SKM-1 (cell line): ENCODE measurements at regions not wholly inside any gene's neighbourhood (a gene's known extent, or its start where the extent isn't known, plus 50 kb on each side); places are given as distances from the start of the nearest gene placed in this dataset.

Experiments used
- DNase-seq: peaks from one replicate; lab custom pipeline; 2025; ENCODE audit not compliant: unreplicated experiment; lab: John Stamatoyannopoulos, UW

- no peak for DNase-seq
These were observed 131.0 kb upstream of the CXCR4 start for GRCh38 chr2:136248907-136249306.

DNA sequence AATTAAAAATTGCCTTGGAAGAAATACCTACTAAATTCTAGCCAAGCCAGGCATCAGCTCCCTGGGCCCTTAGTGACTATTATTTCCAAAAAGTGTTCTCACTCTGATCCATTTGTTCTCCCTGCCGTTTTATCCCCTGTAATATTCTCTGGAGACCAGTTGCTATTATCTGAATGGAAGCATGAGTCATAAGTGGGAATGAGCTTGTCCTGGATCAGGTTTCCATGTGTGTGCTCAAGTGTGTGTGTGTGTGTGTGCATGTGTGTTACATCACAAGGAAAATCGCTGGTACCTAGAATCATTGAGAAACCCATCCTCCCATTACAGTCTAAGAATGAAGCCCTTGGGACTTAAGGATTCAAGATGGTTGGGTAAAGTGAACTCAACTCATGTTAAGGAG lies 130.3 kb upstream of the CXCR4 start:
- no peak for DNase-seq

DNA sequence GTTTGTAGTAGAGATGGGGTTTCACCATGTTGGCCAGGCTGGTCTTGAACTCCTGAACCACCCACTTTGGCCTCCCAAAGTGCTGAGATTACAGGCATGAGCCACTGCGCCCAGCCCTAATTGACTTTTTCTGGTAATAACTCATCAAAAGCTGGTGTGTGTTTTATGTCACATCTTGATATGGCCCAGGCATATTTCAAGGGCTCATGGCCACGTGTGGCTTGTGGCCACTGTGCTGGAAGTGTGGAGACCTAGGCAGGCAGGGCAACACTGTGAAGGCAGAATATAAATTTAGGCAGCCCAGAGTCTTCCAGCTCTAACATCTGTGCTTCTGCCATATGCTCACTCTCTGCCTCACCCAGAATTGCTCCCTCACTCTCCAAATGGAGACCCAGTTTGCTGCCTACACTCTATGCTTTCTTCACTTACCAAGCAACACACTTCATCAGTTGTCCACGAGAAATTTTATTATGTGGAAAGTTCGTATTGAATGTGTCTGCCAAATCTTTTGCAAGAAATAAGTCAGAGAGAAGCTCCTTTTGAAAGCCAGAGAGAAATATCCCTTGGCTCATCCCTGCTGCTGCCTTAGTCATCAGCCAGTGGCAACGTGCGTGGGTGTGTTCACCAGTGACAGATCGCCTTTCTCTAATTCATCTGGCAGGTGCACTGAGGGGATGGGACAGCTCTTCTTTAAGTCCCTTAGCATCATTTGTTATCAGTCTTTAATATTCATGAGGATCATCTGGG lies 129.4 kb upstream of the CXCR4 start:
- no peak for DNase-seq

DNA sequence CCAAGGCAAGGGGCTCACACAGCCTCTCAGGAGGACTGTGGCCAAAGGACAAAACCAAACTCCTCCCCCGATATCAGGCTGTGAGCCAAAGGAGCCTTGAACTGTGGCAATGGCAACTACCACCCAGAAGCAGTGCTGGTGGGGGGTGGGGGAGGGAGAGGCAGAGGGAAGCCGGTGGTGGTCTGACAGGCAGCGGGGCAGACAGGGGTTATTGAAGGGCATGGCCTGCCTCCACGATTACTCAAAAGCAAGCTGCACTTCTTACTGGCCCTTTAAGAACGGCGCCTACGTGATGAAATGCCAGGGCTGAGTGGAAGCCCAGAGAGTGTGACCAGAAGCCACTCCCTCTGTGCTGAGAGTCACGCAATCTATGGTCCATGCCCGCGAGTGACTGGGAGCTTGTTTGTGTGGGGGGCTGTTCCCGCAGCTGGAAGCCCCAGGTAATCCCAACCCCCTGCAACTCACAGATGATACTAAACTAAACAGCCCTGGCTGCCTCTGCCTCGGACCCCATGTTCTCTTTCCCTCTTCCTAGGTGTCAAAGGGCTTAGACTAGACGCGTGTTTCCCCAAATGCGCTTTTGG lies 128.2 kb upstream of the CXCR4 start:
- peak; percentile 63 for DNase-seq

DNA sequence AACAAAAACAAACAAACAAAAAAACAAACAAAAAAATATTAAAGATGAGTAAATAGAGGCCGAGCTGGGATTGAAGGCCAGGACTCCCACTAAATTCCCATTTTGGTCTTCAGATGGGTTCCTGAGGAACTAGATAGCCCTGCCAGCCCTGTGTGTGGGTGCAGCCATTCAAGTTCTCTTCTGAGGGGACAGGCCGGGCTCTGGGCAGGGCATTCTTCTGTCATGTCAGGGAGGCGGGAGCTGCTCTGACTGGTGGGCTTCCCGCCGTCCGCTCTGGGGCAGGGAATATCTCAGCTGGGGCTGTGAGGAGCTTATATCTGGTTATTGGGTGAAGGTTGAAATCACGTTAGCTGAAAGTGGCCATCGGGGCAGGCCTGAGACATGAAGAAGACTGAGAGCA lies 127.3 kb upstream of the CXCR4 start:
- no peak for DNase-seq

DNA sequence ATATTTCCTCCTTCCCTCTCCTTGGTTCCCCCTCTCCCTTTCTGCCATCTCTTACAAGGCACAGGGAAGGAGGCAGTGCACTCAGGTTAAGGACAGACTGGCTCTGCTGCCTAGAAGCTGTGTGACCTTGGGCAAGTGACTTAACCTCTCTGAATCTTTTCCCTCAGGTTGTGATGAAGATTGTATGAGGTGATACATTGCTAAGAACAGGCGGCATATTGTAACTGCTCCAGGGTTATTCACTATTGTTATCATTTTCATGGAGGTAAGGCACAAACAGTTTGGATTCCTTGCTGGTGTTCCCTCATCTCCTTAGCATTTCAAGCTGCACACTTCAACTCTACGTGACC lies 126.6 kb upstream of the CXCR4 start:
- DNase-seq = no peak

- no peak for DNase-seq
These were observed 125.9 kb upstream of the CXCR4 start for GRCh38 chr2:136243638-136244535.

- DNase-seq = no peak
These were observed 124.8 kb upstream of the CXCR4 start for GRCh38 chr2:136242687-136243277.

DNA sequence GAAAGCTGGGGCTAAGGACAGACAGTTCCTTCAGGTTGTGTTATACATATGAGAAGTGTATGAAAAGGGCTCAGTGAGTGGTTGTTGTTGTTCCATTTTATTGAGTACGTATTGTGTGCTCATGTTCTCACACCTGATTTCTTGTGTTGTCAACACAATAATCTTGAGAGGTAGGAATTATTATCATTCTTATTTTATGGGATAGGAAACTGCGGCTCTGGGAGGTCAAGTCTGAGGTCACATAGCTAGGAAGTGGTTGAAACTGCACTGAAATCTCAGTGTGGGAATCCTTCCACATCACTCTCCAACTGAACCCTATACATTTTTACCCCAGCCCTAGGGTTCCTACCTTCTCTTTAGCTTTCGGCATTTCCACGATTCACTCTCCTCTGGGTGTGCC lies 124.2 kb upstream of the CXCR4 start:
- no peak for DNase-seq

DNA sequence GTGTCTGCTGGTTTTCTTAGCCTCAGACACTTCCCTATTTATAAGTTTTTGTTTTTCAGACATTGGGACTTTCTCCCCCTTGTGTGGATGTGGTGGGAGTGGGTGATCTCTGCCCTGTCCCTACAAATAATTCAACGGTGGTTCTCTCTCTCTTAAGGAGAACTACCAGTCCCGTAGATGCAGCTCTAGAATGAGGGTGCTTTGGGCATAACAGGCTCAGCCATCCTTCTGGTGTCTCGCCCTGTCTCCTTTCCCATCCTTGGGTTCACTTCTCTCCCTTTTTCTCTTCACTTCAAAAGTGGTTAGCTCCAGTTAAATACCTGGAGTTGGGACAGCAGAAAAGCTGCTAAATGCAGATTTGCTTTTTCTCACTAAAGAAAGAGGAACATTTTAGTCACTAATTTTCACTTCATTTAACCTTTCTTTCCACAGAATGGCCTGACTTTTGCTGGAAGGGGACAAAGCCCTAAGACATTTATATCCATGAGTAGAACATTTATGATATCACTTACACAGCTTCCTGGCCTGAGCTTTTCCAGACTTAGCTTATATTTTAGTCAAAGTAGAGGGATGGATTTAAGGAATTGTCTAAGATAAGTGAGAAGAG lies 121.2 kb upstream of the CXCR4 start:
- DNase-seq = no peak

- peak; percentile 87 for DNase-seq
These were observed 120.5 kb upstream of the CXCR4 start for GRCh38 chr2:136238286-136239078.

DNA sequence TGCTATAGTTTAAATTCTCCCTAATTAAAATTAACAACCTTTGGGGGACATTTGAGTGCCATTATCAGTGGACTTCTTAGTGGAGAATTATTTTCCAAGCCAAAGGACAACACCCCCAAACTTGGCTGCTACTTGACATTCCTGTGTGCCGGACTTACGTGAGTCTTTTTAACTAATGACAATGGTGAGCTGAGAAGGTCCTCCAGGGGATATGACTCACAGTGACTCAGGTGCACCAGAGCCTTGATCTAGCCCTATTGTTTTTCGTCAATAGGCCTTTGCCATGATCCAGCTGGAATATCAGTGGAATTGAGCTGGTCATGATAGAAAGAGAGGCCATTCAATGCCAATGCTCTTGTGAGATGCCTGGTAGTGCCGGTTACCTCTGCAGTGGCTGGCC lies 118.1 kb upstream of the CXCR4 start:
- no peak for DNase-seq

- DNase-seq = no peak
These were observed 117.6 kb upstream of the CXCR4 start for GRCh38 chr2:136235546-136235945.

DNA sequence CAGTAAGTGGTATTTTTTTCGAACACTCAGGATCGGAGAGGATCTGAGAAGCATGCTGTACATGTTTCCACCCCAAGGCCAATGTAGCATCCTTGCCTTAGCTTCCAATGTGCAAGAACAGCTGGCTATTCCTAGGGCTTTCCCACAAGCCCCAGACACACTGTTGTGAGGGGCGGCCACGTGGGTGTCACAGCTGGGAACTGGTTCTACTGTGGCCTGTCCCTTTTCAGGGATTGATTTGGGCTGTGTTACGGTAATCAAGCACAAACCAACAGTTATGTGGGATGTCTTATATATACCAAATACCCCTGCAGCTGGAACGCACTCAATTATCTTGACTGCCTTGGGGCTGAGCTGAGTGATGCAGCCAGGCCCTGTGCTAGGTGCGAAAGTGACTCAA lies 116.3 kb upstream of the CXCR4 start:
- no peak for DNase-seq

- DNase-seq = peak; percentile 17
These were observed 115.3 kb upstream of the CXCR4 start for GRCh38 chr2:136233298-136233697.

DNA sequence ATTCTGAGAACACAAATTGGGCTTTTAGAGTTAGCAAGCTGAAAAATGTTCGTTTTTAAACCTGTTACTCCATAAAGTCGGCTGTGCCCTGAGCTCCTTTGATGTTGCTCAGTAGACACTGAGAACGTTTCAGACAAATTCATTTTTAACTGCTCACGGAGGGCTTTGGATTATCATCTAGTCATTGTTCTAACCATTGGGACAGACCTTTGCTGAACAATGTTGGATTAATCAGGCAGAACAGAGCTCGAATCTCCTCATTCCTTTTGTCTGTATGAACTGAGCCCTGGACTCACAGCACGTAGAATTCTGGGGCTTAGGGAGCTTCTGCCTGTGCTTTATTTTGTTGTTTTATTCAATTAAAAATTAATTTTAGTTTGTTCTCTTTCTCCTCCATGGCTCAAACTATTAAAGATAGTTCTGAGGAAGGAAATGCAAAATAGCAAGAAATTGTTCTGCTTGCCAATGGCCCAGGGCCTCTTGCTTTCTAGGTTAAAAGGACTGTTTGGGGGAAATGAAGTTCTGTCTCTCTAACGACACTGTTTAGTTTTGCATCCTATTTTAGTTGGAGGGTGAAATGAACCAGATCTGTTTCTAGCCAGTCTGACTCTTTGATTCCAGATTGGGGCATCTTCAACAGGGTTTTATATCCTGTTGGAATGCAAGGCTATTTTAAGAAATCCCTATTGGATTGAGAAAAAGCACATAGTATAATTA lies 114.7 kb upstream of the CXCR4 start:
- no peak for DNase-seq

DNA sequence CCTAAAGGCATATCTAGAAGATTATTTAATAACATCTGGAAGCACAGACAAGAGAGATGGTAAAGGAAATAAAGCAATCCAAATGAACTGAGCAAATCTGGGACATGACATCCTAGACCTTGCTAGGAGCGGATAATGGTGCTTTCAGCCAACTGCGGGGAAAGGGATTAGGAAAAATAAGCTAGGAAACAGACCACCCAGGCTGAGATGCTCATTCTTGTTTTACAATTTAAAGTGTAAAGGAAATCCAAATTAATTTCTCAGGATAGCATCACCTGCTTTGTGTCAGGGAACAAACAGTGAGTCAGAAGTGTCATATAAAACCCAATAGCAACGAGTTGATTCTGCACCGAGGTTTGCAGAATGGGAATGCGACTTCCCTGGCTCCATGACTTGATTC lies 112.5 kb upstream of the CXCR4 start:
- DNase-seq = no peak

GRCh38 chr2:136226903-136227302 lies 109.0 kb upstream of the CXCR4 start:
- no peak for DNase-seq

DNA sequence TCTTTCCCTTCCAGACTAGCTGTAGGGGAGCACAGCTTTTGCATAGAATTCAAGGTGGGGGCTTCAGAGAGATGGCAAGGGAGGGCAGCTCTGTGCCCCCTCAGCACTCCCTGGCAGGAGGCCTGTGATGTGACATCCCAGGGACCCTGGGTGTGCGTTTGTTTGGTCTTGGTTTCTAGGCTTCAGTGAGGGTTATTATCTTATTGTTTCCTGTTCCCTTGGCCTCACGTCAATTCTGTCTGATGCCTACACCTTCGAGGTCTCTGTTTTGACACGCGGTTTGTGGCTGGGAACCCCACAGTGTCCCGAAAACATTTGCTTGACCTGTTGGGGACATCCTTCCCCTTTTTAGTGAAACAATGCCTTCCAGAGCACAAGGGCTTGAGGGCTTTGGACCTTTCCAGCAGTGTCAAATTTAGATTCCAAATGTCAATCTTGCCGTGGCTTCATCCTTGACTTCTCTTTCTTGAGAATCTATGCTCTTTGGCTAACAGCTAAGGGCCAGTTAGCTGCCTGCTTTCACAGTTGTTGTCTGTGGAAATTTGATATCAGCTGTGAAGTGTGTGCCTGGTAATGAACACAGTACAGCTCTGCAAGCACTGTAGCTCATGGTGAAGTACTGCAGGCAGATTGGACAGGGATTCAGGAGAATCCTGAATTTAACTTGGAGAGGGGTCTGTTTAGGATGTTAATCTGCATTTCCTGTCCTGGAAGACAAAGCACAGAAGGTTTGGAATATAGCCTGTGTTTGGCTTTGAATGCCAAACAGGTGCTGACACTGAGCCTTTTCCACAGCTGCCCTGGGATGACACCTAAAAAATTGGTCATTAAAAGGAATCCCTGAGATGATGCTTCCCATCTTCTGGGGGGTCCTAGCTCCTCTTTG lies 108.2 kb upstream of the CXCR4 start:
- DNase-seq = peak; percentile 25
